ENCODE measurements at regions not wholly inside any gene's neighbourhood (a gene's known extent, or its start where the extent isn't known, plus 50 kb on each side); places are given as distances from the start of the nearest gene placed in this dataset.

GRCh38 chr5:100965291-100965690, 62.2 kb upstream of the ST8SIA4 start:
- TF ChIP-seq EZH2 (IDR thresholded peaks at IDR 0.05; ENCODE audit: borderline replicate concordance, low read length), result no peak
- TF ChIP-seq CTCF (IDR thresholded peaks at IDR 0.05; ENCODE audit: low read length), result no peak
